ENCODE measurements at regions not wholly inside any gene's neighbourhood (a gene's known extent, or its start where the extent isn't known, plus 50 kb on each side); places are given as distances from the start of the nearest gene placed in this dataset.

GRCh38 chr9:86434039-86434726, 80.0 kb upstream of the TUT7 start:
- H2AFZ ChIP-seq (ENCODE audit: low read depth, low read length): no peak overlapping the region
- H4K20me1 ChIP-seq (ENCODE audit: insufficient read depth): no peaks in the 10 kb centered on the region
- H3K79me2 ChIP-seq (replicated peaks; ENCODE audit: insufficient read depth, low read length): no peaks in the 10 kb centered on the region
- no peak overlapping the region for H3K4me3 ChIP-seq (ENCODE audit: low read length)
- no peaks in the 10 kb centered on the region for H3K27me3 ChIP-seq (ENCODE audit: insufficient read depth, low read depth, low read length)
- H3K9me3 ChIP-seq (ENCODE audit: low read length): no peaks in the 10 kb centered on the region
- H3K9me2 ChIP-seq (ENCODE audit: insufficient read depth, low read length): no peaks in the 10 kb centered on the region
- H3K9ac ChIP-seq (ENCODE audit: low read length): no peak overlapping the region
- TF ChIP-seq EZH2 (IDR thresholded peaks at IDR 0.05; ENCODE audit: borderline replicate concordance, insufficient read depth, low read length, poor library complexity, severe bottlenecking) (no peak), POLR2AphosphoS5 (IDR thresholded peaks at IDR 0.05) (no peak), MXI1 (conservative IDR thresholded peaks at IDR 0.05; ENCODE audit: poor library complexity, severe bottlenecking) (no peak), TAF1 (IDR thresholded peaks at IDR 0.05; ENCODE audit: low read depth) (no peak), REST (IDR thresholded peaks at IDR 0.05; ENCODE audit: borderline replicate concordance) (no peak), CTCF (IDR thresholded peaks at IDR 0.05; ENCODE audit: poor library complexity, severe bottlenecking) (peak; percentile 89), RAD21 (conservative IDR thresholded peaks at IDR 0.05) (peak; percentile 86), EP300 (conservative IDR thresholded peaks at IDR 0.05; ENCODE audit: poor library complexity, severe bottlenecking) (no peak), SMC3 (conservative IDR thresholded peaks at IDR 0.05; ENCODE audit: poor library complexity) (peak; percentile 88)
- H3K4me2 ChIP-seq (ENCODE audit: low read length): no peak overlapping the region
- H3F3A ChIP-seq (ENCODE audit: insufficient read depth, low read length, poor library complexity, severe bottlenecking): no peaks in the 10 kb centered on the region
- no peaks in the 10 kb centered on the region for H3K36me3 ChIP-seq (ENCODE audit: insufficient read depth, low read length)
- H3K27ac ChIP-seq (ENCODE audit: low read length): no peak overlapping the region

- H3K79me2 ChIP-seq (replicated peaks; ENCODE audit: insufficient read depth, low read length): no peaks in the 10 kb centered on the region
- H3K9me3 ChIP-seq (ENCODE audit: low read length): no peaks in the 10 kb centered on the region
- no peak overlapping the region for H2AFZ ChIP-seq (ENCODE audit: low read depth, low read length)
- no peaks in the 10 kb centered on the region for H3K36me3 ChIP-seq (ENCODE audit: insufficient read depth, low read length)
- H3K9ac ChIP-seq (ENCODE audit: low read length): no peak overlapping the region
- H3K4me3 ChIP-seq (ENCODE audit: low read length): no peak overlapping the region
- no peak for TF ChIP-seq REST (IDR thresholded peaks at IDR 0.05; ENCODE audit: borderline replicate concordance)
- no peak for TF ChIP-seq POLR2AphosphoS5 (IDR thresholded peaks at IDR 0.05)
- TF ChIP-seq EZH2 (IDR thresholded peaks at IDR 0.05; ENCODE audit: borderline replicate concordance, insufficient read depth, low read length, poor library complexity, severe bottlenecking): no peak
- no peak for TF ChIP-seq SMC3 (conservative IDR thresholded peaks at IDR 0.05; ENCODE audit: poor library complexity)
- TF ChIP-seq EP300 (conservative IDR thresholded peaks at IDR 0.05; ENCODE audit: poor library complexity, severe bottlenecking): no peak
- no peak for TF ChIP-seq TAF1 (IDR thresholded peaks at IDR 0.05; ENCODE audit: low read depth)
- TF ChIP-seq RAD21 (conservative IDR thresholded peaks at IDR 0.05): no peak
- no peak for TF ChIP-seq CTCF (IDR thresholded peaks at IDR 0.05; ENCODE audit: poor library complexity, severe bottlenecking)
- no peak for TF ChIP-seq MXI1 (conservative IDR thresholded peaks at IDR 0.05; ENCODE audit: poor library complexity, severe bottlenecking)
- H3K9me2 ChIP-seq (ENCODE audit: insufficient read depth, low read length): no peaks in the 10 kb centered on the region
- H4K20me1 ChIP-seq (ENCODE audit: insufficient read depth): no peaks in the 10 kb centered on the region
- no peaks in the 10 kb centered on the region for H3K27me3 ChIP-seq (ENCODE audit: insufficient read depth, low read depth, low read length)
- no peak overlapping the region for H3K4me2 ChIP-seq (ENCODE audit: low read length)
- no peak overlapping the region for H3K27ac ChIP-seq (ENCODE audit: low read length)
- H3F3A ChIP-seq (ENCODE audit: insufficient read depth, low read length, poor library complexity, severe bottlenecking): no peaks in the 10 kb centered on the region
Measured at GRCh38 chr9:86424251-86424891, 70.2 kb upstream of the TUT7 start.

All from neural cell (in vitro differentiated cells).